ENCODE measurements at regions not wholly inside any gene's neighbourhood (a gene's known extent, or its start where the extent isn't known, plus 50 kb on each side); places are given as distances from the start of the nearest gene placed in this dataset.

- TF ChIP-seq CTCF (IDR thresholded peaks at IDR 0.05), result no peak
- TF ChIP-seq POLR2A (IDR thresholded peaks at IDR 0.05), result no peak
Measured at GRCh38 chr6:166850677-166851076, 105.7 kb downstream of the RNASET2 start.
